T-helper 2 cell treated with Interferon-gamma antibody and Interleukin-4, amounts not matched to agents 100 ng/mL and 5 ng/mL, for 36 hours (primary cell): ENCODE measurements at regions not wholly inside any gene's neighbourhood (a gene's known extent, or its start where the extent isn't known, plus 50 kb on each side); places are given as distances from the start of the nearest gene placed in this dataset.

Experiments
- intact Hi-C: fragments of 100-400 bp; cut with micrococcal nuclease; formaldehyde crosslinking; loops from one replicate; pipeline ENCODE4 v1.15.1; 2023

DNA sequence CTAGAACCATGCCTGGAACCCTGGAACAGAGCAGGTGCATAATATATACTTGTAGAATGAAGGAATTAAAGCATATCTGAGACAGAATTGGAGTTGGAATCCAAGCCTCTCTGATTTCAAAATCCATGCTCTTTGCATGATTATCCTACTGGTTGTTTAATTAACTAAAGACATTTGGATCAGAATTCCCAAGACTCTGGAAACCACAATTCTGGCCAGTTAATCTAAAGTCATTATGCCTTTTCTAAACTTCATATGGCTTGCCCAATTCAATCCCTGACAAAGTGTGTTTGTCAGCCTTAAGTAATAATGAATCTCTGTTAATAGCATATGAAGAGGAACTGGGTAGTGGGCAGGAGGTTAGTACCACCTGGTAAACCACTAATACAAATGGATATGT, 422.6 kb downstream of the ATP23 start:
- intact Hi-C loops, result no loop called here

DNA sequence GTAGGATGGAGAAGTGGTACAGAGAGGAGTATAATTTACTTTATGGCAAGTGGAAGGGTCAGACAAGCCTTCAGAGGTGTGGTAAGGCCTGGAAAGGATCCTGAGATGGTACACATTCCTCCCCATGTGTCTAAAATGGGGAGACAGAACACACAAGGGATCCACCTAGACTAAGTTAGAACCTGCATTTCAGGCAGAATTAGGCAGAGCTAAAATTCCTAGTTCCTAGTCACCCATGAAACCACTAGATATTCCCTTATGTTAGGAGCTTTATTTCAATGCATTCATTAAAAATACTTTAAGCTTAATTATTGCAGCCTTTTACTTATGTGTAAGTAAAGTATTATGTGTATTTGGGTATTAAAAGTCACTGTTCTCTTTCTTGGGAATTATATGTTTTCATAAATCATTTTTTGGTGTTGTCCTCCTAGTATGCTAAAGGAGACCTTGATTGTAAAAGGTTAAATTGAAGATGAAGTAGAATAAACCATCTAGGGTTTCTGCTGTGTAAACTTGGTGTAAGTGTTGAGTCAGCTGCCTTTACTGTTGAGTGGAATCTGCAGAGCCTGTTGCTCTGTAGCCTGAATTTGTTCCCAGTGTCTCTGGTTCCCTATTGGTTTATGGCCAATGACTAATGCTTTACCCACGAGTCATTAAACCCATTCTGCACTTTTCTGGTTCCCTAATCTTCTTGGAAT, 423.2 kb downstream of the ATP23 start:
- intact Hi-C loops, result no loop called here

- intact Hi-C loops, result no loop called here
Observed at GRCh38 chr12:58365087-58365390, 423.7 kb downstream of the ATP23 start.

- intact Hi-C loops, result no loop called here
Observed at GRCh38 chr12:58367041-58367440, 425.7 kb downstream of the ATP23 start.

- intact Hi-C loops, result no loop called here
Observed at GRCh38 chr12:58368001-58368400, 426.6 kb downstream of the ATP23 start.

GRCh38 chr12:58369576-58369975, 428.2 kb downstream of the ATP23 start:
- intact Hi-C loops, result no loop called here

GRCh38 chr12:58372298-58372697, 430.9 kb downstream of the ATP23 start:
- intact Hi-C loops, result no loop called here

DNA sequence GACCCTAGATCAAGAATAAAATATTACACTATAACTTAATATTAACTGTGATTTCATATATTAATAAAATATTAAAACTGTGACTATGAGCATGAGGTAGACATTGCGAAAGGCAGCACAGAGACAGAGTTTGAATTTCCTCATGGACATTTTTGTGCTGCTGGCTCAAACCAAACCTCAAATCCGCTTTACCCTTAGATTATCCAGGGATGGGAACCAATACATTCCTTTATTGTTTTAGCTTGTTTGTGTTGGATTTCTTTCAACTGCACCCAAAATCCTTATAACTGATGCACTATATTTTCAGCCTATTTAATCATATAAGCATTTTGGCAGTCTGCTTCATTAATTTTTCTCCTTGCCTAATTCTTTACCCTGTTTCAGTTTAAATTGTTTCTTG, 436.7 kb downstream of the ATP23 start:
- intact Hi-C loops, result no loop called here

- intact Hi-C loops, result no loop called here
Observed at GRCh38 chr12:58381546-58381945, 440.2 kb downstream of the ATP23 start.

- intact Hi-C loops, result no loop called here
Observed at GRCh38 chr12:58384196-58384595, 442.8 kb downstream of the ATP23 start.

DNA sequence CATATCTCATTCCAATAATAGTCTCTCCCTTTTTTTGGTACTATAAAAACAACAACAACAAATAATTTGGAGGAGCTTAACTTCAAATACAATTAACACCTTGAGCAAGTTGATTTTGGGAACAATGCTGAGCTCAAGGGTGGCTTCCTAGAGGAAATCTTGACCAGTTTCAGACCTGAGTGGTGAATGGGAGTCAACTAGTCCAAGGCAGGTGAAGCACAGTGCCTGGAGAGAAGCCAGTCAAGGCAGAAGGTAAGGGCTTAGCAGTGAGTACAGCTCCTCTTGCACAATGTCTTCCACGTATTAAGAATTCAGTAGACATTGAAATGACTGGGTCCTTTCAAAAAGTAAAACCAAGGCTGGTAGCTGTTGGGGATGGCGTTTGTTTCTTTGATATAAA, 444.8 kb downstream of the ATP23 start:
- intact Hi-C loops, result no loop called here

DNA sequence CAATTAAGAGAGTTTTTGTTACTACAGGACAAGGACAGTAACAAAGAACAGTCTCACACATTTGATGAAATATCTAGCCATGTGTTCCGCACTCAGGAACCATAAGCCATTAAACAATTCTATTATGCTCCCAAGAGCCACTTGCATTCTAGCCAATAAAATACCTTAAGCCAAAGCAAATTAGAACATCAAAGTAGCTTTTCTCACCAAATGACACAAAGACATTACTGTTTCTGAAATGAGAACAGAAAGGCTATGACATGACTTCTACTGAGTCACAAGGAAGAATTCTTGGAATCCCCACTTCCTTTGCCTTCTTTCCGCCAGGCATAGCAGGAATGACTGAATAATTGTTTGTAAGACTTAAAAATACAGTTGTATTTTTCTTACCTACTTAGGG, 445.8 kb downstream of the ATP23 start:
- intact Hi-C loops, result no loop called here

DNA sequence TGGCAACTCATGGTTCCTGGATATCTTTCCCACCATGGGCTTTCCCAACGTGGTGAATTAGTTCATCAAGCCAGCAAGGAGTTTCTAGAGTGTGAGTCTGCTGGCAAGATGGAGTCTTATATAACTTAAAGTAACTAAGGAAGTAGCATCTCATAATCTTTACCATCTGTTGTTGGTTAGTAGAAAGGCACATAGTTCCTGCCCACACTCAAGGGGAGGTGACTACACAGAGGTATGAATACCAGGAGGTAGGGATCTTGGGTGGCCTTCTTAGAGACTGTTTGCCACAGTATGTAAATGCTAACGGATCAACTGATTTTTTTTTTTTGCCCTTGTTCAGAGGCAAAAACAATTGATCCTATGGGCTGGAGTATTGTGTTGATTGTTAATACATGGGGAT, 446.9 kb downstream of the ATP23 start:
- intact Hi-C loops, result no loop called here

GRCh38 chr12:58393152-58393551, 451.8 kb downstream of the ATP23 start:
- intact Hi-C loops, result no loop called here

- intact Hi-C loops, result no loop called here
Observed at GRCh38 chr12:58395056-58395455, 453.7 kb downstream of the ATP23 start.

GRCh38 chr12:58395470-58395869, 454.1 kb downstream of the ATP23 start:
- intact Hi-C loops, result no loop called here

GRCh38 chr12:58396239-58396638, 454.9 kb downstream of the ATP23 start:
- intact Hi-C loops, result no loop called here

GRCh38 chr12:58405363-58405762, 464.0 kb downstream of the ATP23 start:
- intact Hi-C loops, result no loop called here

DNA sequence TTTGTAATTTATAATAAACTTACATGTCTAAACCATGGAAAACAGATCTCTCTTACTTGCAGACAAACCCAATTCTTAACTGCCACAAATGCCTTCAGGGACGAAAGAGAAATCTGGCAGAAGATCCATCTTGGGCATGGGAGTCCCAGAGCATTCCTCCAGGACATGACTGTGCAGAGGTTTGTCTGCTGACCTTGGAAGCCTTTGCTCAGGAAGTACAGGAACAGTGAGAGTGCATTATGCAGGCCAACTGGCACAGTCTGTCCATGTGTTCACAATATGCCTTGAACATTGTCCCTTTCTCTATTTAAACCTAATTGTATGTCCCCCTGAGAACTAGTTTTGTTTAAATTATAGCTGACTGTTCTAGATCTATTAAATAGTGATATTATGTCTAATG, 467.1 kb downstream of the ATP23 start:
- intact Hi-C loops, result no loop called here

DNA sequence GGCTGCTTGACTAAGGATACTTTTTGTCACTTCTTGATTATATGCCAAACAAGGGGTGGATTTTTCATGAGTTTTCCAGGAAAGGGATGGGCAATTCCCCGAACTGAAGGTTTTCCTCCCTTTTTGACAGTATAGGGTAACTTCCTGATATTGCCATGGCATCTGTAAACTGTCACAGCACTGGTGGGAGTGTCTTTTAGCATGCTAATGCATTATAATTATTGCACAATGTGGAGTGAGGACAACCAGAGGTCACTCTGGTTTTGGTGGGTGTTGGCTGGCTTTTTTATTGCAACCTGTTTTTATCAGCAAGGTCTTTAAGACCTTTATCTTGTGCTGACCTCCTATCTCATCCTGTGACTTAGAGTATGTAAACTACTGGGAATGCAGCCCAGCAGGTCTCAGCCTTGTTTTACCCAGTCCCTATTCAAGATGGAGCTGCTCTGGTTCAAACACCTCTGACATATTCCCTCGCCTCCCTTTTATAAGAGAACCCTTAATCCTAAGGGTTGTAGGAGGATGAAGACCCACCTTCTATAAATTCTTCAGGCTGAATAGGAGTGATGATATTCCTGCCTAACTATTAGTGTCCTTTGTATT, 471.2 kb downstream of the ATP23 start:
- intact Hi-C loops, result no loop called here

- intact Hi-C loops, result no loop called here
Observed at GRCh38 chr12:58413794-58414193, 472.4 kb downstream of the ATP23 start.

DNA sequence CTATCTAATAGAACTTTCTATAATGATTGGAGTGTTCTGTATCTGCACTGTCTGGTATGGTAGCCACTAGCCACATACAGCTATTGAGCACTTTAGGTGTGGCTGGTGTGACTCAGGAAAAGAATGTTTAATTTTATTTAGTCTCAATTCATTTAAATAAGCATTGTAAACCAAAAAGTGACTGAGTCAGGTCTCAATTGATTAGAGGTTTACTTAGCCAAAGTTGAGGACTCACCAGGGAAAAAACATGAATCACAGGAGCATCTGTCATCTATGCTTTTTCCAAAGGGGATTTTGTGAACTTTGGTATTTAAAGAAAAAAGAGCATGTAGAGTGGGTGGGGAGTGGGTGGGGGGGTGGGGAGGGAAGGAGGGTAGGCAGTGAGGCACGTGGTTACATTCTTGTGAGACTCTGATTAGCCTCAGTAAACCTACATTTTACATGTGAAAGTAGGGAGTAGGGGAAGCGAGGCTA, 473.1 kb downstream of the ATP23 start:
- intact Hi-C loops, result no loop called here

DNA sequence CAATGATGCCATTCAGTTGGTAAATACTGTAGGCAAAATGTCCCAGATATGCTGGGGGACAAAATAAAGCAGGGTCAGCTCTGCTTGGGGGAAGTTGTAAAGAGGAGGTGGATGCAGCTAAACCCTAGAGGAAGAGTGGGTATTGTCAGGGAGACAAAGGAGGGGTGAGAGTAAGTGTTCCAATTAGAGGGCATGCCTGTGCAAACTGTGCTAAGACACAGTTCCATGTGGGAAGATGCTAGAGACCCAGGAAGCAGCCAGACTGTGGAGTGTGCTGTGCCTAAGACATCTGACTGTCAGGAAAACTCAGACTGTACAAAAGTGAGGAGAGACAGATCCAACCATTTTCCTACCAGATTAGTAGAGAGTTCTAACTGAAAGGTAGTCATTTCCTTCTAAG, 474.3 kb downstream of the ATP23 start:
- intact Hi-C loops, result no loop called here

DNA sequence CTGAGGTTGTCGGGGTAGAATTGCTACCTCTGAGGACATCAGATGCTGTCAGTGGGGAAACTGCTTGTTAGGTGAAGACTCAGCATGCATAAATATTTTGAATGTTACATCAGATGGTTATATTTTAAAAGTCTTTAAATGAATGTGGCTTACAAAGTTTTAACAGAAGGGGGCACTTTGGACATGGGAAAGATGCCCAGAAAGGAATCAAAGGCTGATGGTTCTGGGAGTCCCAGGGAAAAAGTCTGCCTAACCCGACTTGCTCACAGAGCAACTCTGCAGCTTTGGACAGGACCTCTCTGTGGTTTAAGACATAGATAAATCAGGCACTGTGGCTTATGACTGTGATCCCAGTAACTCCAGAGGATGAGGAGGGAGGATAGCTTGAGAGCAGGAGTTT, 474.9 kb downstream of the ATP23 start:
- intact Hi-C loops, result no loop called here
